SU-DHL-6 (cell line): ENCODE measurements at regions not wholly inside any gene's neighbourhood (a gene's known extent, or its start where the extent isn't known, plus 50 kb on each side); places are given as distances from the start of the nearest gene placed in this dataset.

Experiments
- H2AFZ ChIP-seq: fragments of 200-600 bp; sonication (generic); 2 replicates; pipeline ENCODE4 v1.6.1; 2014; ENCODE audit warnings: low read depth, mild to moderate bottlenecking, moderate library complexity, mixed read lengths, antibody characterized with exemption, low read length; ENCODE audit not compliant: severe bottlenecking
- H3F3A ChIP-seq: fragments of 200-600 bp; shearing (Covaris generic); 2 replicates; pipeline ENCODE4 v1.6.0; 2016; ENCODE audit warnings: antibody characterized with exemption, mild to moderate bottlenecking; ENCODE audit not compliant: insufficient read depth
- H3K27ac ChIP-seq: fragments of 200-600 bp; sonication (generic); 2 replicates; pipeline ENCODE4 v1.5.1; 2016; ENCODE audit warnings: low read depth, mild to moderate bottlenecking, low read length, moderate library complexity, mixed read lengths
- H3K27me3 ChIP-seq: fragments of 200-600 bp; sonication (generic), shearing (Covaris generic); 2 replicates; pipeline ENCODE4 v1.6.0; 2014; ENCODE audit warnings: mild to moderate bottlenecking, low read length
- H3K36me3 ChIP-seq: fragments of 200-600 bp; sonication (generic); 2 replicates; pipeline ENCODE4 v1.6.1; 2014; ENCODE audit warnings: mild to moderate bottlenecking, low read length, mixed read lengths
- H3K4me2 ChIP-seq: fragments of 300-600, 200-600 bp; shearing (Covaris generic), sonication (generic); 2 replicates; pipeline ENCODE4 v1.6.0; 2014; ENCODE audit warnings: low read length, low read depth, mild to moderate bottlenecking; ENCODE audit not compliant: poor library complexity, severe bottlenecking
- H3K4me3 ChIP-seq: fragments of 200-600 bp; sonication (generic); 2 replicates; pipeline ENCODE4 v1.5.1; 2014; ENCODE audit warnings: antibody characterized with exemption, low read length, mild to moderate bottlenecking, mixed read lengths; ENCODE audit not compliant: insufficient read depth, poor library complexity, severe bottlenecking
- H3K79me2 ChIP-seq: fragments of 200-600 bp; sonication (generic); 2 replicates; pipeline ENCODE4 v1.6.1; 2014; ENCODE audit warnings: mild to moderate bottlenecking, low read length, moderate library complexity; ENCODE audit not compliant: insufficient read depth
- H3K9ac ChIP-seq: fragments of 200-600 bp; sonication (generic); 2 replicates; pipeline ENCODE4 v1.7.0; 2014; ENCODE audit warnings: mild to moderate bottlenecking, low read length
- H3K9me2 ChIP-seq: fragments of 200-600 bp; sonication (generic); replicated peaks from 2 replicates; pipeline ENCODE4 v1.6.1; 2014; ENCODE audit warnings: low read length; ENCODE audit not compliant: insufficient read depth
- H3K9me3 ChIP-seq: fragments of 200-600 bp; sonication (generic); 2 replicates; pipeline ENCODE4 v1.6.1; 2014; ENCODE audit warnings: low read length, mixed read lengths; ENCODE audit not compliant: insufficient read depth
- H4K20me1 ChIP-seq: fragments of 200-600 bp; sonication (generic); 2 replicates; pipeline ENCODE4 v1.6.1; 2014; ENCODE audit warnings: low read depth, mild to moderate bottlenecking, antibody characterized with exemption, low read length, moderate library complexity, mixed read lengths
- EZH2phosphoT487 ChIP-seq: fragments of 200-600 bp; sonication (generic), shearing (Covaris generic); conservative IDR thresholded peaks from 2 replicates; pipeline ENCODE4 v1.6.1; 2018; ENCODE audit warnings: mild to moderate bottlenecking, antibody characterized with exemption, low read length, moderate library complexity, mixed read lengths
- TF ChIP-seq, protein P1 (sequence below): fragments of 200-600 bp; sonication (generic); IDR thresholded peaks from one replicate; pipeline ENCODE4 v1.5.1; 2017; ENCODE audit warnings: antibody characterized with exemption, mild to moderate bottlenecking, low read length, moderate library complexity; ENCODE audit not compliant: insufficient read depth, poor library complexity, severe bottlenecking

DNA sequence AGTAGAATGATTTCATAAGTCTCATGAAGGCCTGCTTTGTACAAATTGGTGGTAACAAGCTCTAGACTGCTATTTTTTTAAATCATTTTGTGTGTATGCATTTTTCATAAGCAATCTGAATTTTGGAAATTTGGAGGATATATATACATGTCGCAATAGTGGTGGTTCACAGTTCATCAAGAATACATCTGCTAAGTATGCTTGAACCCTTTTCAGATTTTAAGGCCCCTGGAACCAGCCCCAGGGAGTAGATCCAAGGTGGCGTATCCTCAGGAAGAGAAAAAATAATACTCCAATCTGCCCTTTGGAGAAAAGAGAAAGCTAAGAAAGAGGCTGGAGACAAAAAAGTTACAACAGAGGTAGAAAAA lies 141.6 kb downstream of the HINT1 start:
- H3K79me2 ChIP-seq, result no peaks in the 10 kb centered on the region
- no peaks in the 10 kb centered on the region for H3K36me3 ChIP-seq
- H3K4me2 ChIP-seq, result no peak overlapping the region
- no peaks in the 10 kb centered on the region for H3K9me3 ChIP-seq
- TF ChIP-seq, protein P1, sequence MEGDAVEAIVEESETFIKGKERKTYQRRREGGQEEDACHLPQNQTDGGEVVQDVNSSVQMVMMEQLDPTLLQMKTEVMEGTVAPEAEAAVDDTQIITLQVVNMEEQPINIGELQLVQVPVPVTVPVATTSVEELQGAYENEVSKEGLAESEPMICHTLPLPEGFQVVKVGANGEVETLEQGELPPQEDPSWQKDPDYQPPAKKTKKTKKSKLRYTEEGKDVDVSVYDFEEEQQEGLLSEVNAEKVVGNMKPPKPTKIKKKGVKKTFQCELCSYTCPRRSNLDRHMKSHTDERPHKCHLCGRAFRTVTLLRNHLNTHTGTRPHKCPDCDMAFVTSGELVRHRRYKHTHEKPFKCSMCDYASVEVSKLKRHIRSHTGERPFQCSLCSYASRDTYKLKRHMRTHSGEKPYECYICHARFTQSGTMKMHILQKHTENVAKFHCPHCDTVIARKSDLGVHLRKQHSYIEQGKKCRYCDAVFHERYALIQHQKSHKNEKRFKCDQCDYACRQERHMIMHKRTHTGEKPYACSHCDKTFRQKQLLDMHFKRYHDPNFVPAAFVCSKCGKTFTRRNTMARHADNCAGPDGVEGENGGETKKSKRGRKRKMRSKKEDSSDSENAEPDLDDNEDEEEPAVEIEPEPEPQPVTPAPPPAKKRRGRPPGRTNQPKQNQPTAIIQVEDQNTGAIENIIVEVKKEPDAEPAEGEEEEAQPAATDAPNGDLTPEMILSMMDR, result no peak
- no peak for TF ChIP-seq EZH2phosphoT487
- H2AFZ ChIP-seq, result no peak overlapping the region
- no peaks in the 10 kb centered on the region for H4K20me1 ChIP-seq
- H3K9ac ChIP-seq, result no peak overlapping the region
- H3F3A ChIP-seq, result no peaks in the 10 kb centered on the region
- no peaks in the 10 kb centered on the region; the same call in 1 of the 2 replicates for H3K27me3 ChIP-seq
- H3K4me3 ChIP-seq, result no peak overlapping the region
- H3K9me2 ChIP-seq, result no peaks in the 10 kb centered on the region
- H3K27ac ChIP-seq, result no peak overlapping the region

DNA sequence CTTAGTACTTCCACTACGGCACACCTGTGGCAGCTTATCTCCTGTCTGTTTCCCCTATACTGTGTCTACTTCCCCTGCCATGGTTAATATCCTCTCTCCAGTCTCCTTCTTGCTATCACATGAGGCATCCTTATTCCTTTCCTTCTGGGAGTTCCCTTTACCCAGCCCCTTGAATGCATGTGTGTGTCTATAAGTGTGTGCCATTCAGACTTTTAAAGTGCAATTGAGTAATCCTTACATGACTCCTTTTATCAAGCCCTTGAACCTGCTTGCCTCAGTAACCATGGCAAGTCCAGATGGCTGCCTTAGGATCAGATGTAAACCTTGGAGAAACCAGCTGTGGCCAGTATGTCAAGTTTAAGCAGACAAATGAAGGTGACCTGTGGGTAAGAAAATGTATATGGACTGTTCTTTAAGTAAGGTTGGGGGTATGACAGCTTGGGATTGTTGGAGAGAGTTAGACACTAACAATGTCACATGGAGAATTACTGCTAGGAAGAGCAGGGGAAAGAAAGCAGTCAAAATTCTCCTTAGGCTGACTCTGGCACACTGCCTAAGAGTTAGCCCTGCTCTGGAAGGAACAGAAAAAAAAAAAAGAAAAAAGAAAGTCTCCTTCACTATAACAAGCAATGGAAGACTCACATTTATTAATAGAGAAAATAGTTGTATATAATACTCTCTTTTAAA lies 142.1 kb downstream of the HINT1 start:
- no peak overlapping the region for H3K27ac ChIP-seq

DNA sequence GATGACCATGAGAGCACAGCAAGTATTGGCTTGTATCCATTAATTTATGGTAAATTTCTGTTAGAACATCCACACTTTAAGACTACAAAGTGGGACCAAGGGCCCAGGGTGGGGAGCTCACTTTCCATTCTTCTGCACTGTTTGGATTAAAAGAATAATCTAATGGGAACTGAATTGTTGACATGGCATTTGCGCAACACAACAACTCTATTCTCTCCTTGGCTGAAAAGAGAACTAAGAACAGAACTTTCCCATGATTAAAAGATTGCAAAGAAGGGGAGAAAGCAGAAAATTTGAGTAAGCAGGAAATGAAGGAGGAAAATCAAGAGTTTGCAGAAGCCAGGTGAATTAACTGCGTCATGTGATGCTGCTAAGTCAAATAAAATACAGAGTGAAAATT lies 143.4 kb downstream of the HINT1 start:
- no peak for TF ChIP-seq EZH2phosphoT487
- TF ChIP-seq, protein P1, result no peak
- H4K20me1 ChIP-seq, result no peaks in the 10 kb centered on the region
- no peak overlapping the region for H3K9ac ChIP-seq
- H3K9me2 ChIP-seq, result no peaks in the 10 kb centered on the region
- no peak overlapping the region for H2AFZ ChIP-seq
- no peaks in the 10 kb centered on the region for H3F3A ChIP-seq
- H3K4me3 ChIP-seq, result no peak overlapping the region
- no peaks in the 10 kb centered on the region for H3K79me2 ChIP-seq
- H3K9me3 ChIP-seq, result no peaks in the 10 kb centered on the region
- no peaks in the 10 kb centered on the region; the same call in 1 of the 2 replicates for H3K27me3 ChIP-seq
- no peak overlapping the region for H3K4me2 ChIP-seq
- H3K36me3 ChIP-seq, result no peaks in the 10 kb centered on the region
- no peak overlapping the region for H3K27ac ChIP-seq

More for the DNA sequence above, 142.1 kb downstream of the HINT1 start:
- Histone ChIP-seq H2AFZ (no peak overlapping the region), H3K4me3 (no peak overlapping the region), H4K20me1 (no peaks in the 10 kb centered on the region), H3F3A (no peaks in the 10 kb centered on the region), H3K36me3 (no peaks in the 10 kb centered on the region), H3K27me3 (no peaks in the 10 kb centered on the region; the same call in 1 of the 2 replicates), H3K9me2 (no peaks in the 10 kb centered on the region), H3K9ac (no peak overlapping the region), H3K9me3 (no peaks in the 10 kb centered on the region), H3K79me2 (no peaks in the 10 kb centered on the region), H3K4me2 (no peak overlapping the region)
- TF ChIP-seq, protein P1, result no peak
- no peak for TF ChIP-seq EZH2phosphoT487
